ENCODE measurements at regions not wholly inside any gene's neighbourhood (a gene's known extent, or its start where the extent isn't known, plus 50 kb on each side); places are given as distances from the start of the nearest gene placed in this dataset.

GRCh38 chr6:155611742-155612141, 156.1 kb upstream of the NOX3 start:
- peaks cover 5 to 52% (median 38%) of the 10 kb centered on the region in 4 donors for H3K9me3 ChIP-seq
- no peaks in the 10 kb centered on the region for H3K27me3 ChIP-seq
- H3K4me1 ChIP-seq, result no peaks in the 10 kb centered on the region
- WGBS, 5 donors, result 82 to 95% (median 89%) methylated on average over 1 of the region's 1 CpG
- H3K27ac ChIP-seq, result no peak overlapping the region
- no peak overlapping the region for H3K4me3 ChIP-seq
- H3K36me3 ChIP-seq, result no peaks in the 10 kb centered on the region
- intact Hi-C loops (cut with DNase I; ENCODE audit: low total_unique reads), result no loop called here
- DNase-seq, result no peak
- TF ChIP-seq POLR2A (IDR thresholded peaks at IDR 0.05) (no peak), EP300 (IDR thresholded peaks at IDR 0.05) (no peak)

GRCh38 chr6:155604991-155605390, 149.4 kb upstream of the NOX3 start:
- TF ChIP-seq POLR2A (IDR thresholded peaks at IDR 0.05) (no peak), CTCF (IDR thresholded peaks at IDR 0.05) (no peak), POLR2AphosphoS5 (IDR thresholded peaks at IDR 0.05) (no peak), EP300 (IDR thresholded peaks at IDR 0.05) (no peak)
- H3K4me1 ChIP-seq, result no peaks in the 10 kb centered on the region
- no peak overlapping the region for H3K4me3 ChIP-seq
- intact Hi-C loops (cut with DNase I; ENCODE audit: low total_unique reads), result no loop called here
- 71 to 86% (median 78%) methylated on average over 3 of the region's 3 CpGs for WGBS, 5 donors
- H3K27me3 ChIP-seq, result no peaks in the 10 kb centered on the region
- no peak overlapping the region for H3K27ac ChIP-seq
- DNase-seq, result no peak
- no peaks in the 10 kb centered on the region for H3K36me3 ChIP-seq
- peaks cover 0 to 1% (median 0%) of the 10 kb centered on the region in 4 donors for H3K9me3 ChIP-seq

- no peaks in the 10 kb centered on the region for H3K4me1 ChIP-seq
- H3K4me3 ChIP-seq, result no peak overlapping the region
- H3K27ac ChIP-seq, result no peak overlapping the region
- TF ChIP-seq POLR2AphosphoS5 (IDR thresholded peaks at IDR 0.05), result no peak
- no peak for TF ChIP-seq CTCF (IDR thresholded peaks at IDR 0.05)
- no peak for TF ChIP-seq EP300 (IDR thresholded peaks at IDR 0.05)
- TF ChIP-seq POLR2A (IDR thresholded peaks at IDR 0.05), result no peak
- intact Hi-C loops (cut with DNase I; ENCODE audit: low total_unique reads), result no loop called here
- no peak for DNase-seq
- H3K27me3 ChIP-seq, result no peaks in the 10 kb centered on the region
- no peaks in the 10 kb centered on the region for H3K9me3 ChIP-seq
- H3K36me3 ChIP-seq, result no peaks in the 10 kb centered on the region
- WGBS, 5 donors, result 51 to 69% (median 63%) methylated on average over 3 of the region's 3 CpGs
Observed at GRCh38 chr6:155599561-155599960, 143.9 kb upstream of the NOX3 start.

GRCh38 chr6:155599160-155599559, 143.5 kb upstream of the NOX3 start:
- H3K4me1 ChIP-seq, result no peaks in the 10 kb centered on the region
- H3K9me3 ChIP-seq, result no peaks in the 10 kb centered on the region
- no peak for DNase-seq
- 32 to 50% (median 37%) methylated on average over 2 of the region's 2 CpGs for whole genome bisulfite sequencing, 5 donors
- no peaks in the 10 kb centered on the region for H3K27me3 ChIP-seq
- TF ChIP-seq POLR2A (IDR thresholded peaks at IDR 0.05) (no peak), CTCF (IDR thresholded peaks at IDR 0.05) (no peak), POLR2AphosphoS5 (IDR thresholded peaks at IDR 0.05) (no peak), EP300 (IDR thresholded peaks at IDR 0.05) (no peak)
- H3K36me3 ChIP-seq, result no peaks in the 10 kb centered on the region
- intact Hi-C loops (cut with DNase I; ENCODE audit: low total_unique reads), result no loop called here
- no peak overlapping the region for H3K4me3 ChIP-seq
- no peak overlapping the region for H3K27ac ChIP-seq

- intact Hi-C loops (cut with DNase I; ENCODE audit: low total_unique reads), result no loop called here
- no peaks in the 10 kb centered on the region for H3K27me3 ChIP-seq
- H3K36me3 ChIP-seq, result no peaks in the 10 kb centered on the region
- TF ChIP-seq EP300 (IDR thresholded peaks at IDR 0.05) (no peak), CTCF (IDR thresholded peaks at IDR 0.05) (no peak), POLR2AphosphoS5 (IDR thresholded peaks at IDR 0.05) (no peak), POLR2A (IDR thresholded peaks at IDR 0.05) (no peak)
- H3K4me1 ChIP-seq, result no peaks in the 10 kb centered on the region
- no peaks in the 10 kb centered on the region for H3K9me3 ChIP-seq
- H3K27ac ChIP-seq, result no peak overlapping the region
- no peak overlapping the region for H3K4me3 ChIP-seq
- DNase-seq, result no peak
Observed at GRCh38 chr6:155595284-155595683, 139.6 kb upstream of the NOX3 start.

All from stomach (tissue), 8 donors.